ENCODE measurements at regions not wholly inside any gene's neighbourhood (a gene's known extent, or its start where the extent isn't known, plus 50 kb on each side); places are given as distances from the start of the nearest gene placed in this dataset.

DNA sequence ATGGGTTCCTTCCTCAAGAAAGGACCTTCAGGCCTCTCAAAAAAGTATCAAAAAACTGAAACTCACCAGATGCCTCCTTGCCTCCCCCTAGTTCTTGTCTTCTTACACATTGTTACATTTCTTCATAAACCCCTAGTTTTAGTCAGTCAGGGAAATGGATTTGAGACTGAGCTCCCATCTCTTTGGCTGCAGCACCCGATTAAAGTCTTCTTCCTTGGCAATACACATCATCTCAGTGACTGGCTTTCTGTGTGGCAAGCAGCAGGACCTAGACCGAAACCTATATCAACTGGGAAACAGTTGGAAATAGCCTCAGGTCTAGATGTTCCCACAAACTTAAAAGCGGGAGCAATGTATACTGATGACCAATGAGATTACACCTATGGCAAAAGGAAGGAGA lies 512.2 kb upstream of the PKDCC start:
- H3K4me3 ChIP-seq (ENCODE audit: control insufficient read depth, low read depth, low read length) = no peak overlapping the region
- no peak for DNase-seq (ENCODE audit: low read depth)
- TF ChIP-seq, protein P1, sequence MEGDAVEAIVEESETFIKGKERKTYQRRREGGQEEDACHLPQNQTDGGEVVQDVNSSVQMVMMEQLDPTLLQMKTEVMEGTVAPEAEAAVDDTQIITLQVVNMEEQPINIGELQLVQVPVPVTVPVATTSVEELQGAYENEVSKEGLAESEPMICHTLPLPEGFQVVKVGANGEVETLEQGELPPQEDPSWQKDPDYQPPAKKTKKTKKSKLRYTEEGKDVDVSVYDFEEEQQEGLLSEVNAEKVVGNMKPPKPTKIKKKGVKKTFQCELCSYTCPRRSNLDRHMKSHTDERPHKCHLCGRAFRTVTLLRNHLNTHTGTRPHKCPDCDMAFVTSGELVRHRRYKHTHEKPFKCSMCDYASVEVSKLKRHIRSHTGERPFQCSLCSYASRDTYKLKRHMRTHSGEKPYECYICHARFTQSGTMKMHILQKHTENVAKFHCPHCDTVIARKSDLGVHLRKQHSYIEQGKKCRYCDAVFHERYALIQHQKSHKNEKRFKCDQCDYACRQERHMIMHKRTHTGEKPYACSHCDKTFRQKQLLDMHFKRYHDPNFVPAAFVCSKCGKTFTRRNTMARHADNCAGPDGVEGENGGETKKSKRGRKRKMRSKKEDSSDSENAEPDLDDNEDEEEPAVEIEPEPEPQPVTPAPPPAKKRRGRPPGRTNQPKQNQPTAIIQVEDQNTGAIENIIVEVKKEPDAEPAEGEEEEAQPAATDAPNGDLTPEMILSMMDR (conservative IDR thresholded peaks at IDR 0.05; ENCODE audit: control insufficient read depth, insufficient read depth, low read depth, low read length) = no peak

- H3K4me3 ChIP-seq (ENCODE audit: control insufficient read depth, low read depth, low read length) = no peak overlapping the region
- DNase-seq (ENCODE audit: low read depth) = no peak
- TF ChIP-seq, protein P1 (conservative IDR thresholded peaks at IDR 0.05; ENCODE audit: control insufficient read depth, insufficient read depth, low read depth, low read length) = no peak
Measured at GRCh38 chr2:41540272-41540998, 507.4 kb upstream of the PKDCC start.

DNA sequence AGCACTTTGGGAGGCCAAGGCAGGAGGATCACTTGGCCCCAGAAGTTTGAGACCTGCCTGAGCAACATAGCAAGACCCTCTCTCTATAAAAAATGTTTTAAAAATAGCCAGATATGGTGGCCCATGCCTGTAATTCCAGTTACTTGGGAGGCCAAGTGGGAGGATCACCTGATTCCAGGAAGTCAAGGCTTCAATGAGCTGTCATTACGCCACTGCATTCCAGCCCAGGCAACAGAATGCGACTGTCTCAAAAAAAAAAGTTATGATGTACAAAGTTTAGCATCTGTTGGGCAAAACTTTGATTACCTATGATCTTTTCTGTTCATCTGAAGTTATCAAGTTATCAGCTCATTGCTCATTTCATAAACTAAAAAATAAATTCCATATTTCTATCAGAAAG lies 504.1 kb upstream of the PKDCC start:
- TF ChIP-seq, protein P1 (conservative IDR thresholded peaks at IDR 0.05; ENCODE audit: control insufficient read depth, insufficient read depth, low read depth, low read length) = no peak
- no peak for DNase-seq (ENCODE audit: low read depth)
- no peak overlapping the region for H3K4me3 ChIP-seq (ENCODE audit: control insufficient read depth, low read depth, low read length)

DNA sequence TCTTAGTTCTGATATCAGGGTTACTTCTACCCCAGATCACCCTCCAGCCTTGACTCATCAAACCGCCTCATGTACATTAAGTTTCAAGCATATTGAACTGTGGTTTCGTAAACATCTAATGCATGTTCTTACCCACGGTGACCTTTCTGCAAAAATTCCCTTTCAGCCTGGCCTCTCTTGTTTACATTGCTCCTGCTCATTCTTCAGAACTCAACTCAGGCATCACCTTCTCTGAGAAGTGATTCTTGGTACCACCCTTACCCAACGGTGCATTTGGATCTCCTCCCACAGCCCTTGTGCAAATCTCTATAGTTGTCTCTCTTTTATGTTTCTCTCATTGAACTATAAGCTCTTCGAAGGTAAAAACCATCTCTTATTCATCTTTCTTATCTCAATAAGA lies 503.1 kb upstream of the PKDCC start:
- TF ChIP-seq, protein P1 (conservative IDR thresholded peaks at IDR 0.05; ENCODE audit: control insufficient read depth, insufficient read depth, low read depth, low read length) = no peak
- no peak for DNase-seq (ENCODE audit: low read depth)
- no peak overlapping the region for H3K4me3 ChIP-seq (ENCODE audit: control insufficient read depth, low read depth, low read length)

GRCh38 chr2:41546031-41546430 lies 501.8 kb upstream of the PKDCC start:
- TF ChIP-seq, protein P1 (conservative IDR thresholded peaks at IDR 0.05; ENCODE audit: control insufficient read depth, insufficient read depth, low read depth, low read length) = no peak
- DNase-seq (ENCODE audit: low read depth) = no peak
- H3K4me3 ChIP-seq (ENCODE audit: control insufficient read depth, low read depth, low read length) = no peak overlapping the region

- TF ChIP-seq, protein P1 (conservative IDR thresholded peaks at IDR 0.05; ENCODE audit: control insufficient read depth, insufficient read depth, low read depth, low read length) = no peak
- no peak for DNase-seq (ENCODE audit: low read depth)
- H3K4me3 ChIP-seq (ENCODE audit: control insufficient read depth, low read depth, low read length) = no peak overlapping the region
Measured at GRCh38 chr2:41568648-41569047, 479.2 kb upstream of the PKDCC start.

Measured in fibroblast of mammary gland (primary cell).